CD4-positive, alpha-beta T cell treated with Interleukin-6 at 100 ng/mL for 8 hours (primary cell): ENCODE measurements at regions not wholly inside any gene's neighbourhood (a gene's known extent, or its start where the extent isn't known, plus 50 kb on each side); places are given as distances from the start of the nearest gene placed in this dataset.

Experiments used
- DNase-seq: peaks from one replicate; pipeline ENCODE4 v3.0.0-alpha.2; 2020; ENCODE audit warnings: mixed read lengths, low spot score

- no peak for DNase-seq
Observed at GRCh38 chr2:239569401-239570090, 168.7 kb upstream of the HDAC4 start.

GRCh38 chr2:239568601-239569000 is 167.8 kb upstream of the HDAC4 start:
- DNase-seq: no peak

- no peak for DNase-seq
Observed at GRCh38 chr2:239567786-239568185, 167.0 kb upstream of the HDAC4 start.

GRCh38 chr2:239566995-239567568 is 166.3 kb upstream of the HDAC4 start:
- no peak for DNase-seq

GRCh38 chr2:239566162-239566994 is 165.6 kb upstream of the HDAC4 start:
- DNase-seq: no peak

- no peak for DNase-seq
Observed at GRCh38 chr2:239564587-239564986, 163.8 kb upstream of the HDAC4 start.

GRCh38 chr2:239563561-239563960 is 162.7 kb upstream of the HDAC4 start:
- DNase-seq: no peak

- no peak for DNase-seq
Observed at GRCh38 chr2:239561446-239562001, 160.7 kb upstream of the HDAC4 start.

GRCh38 chr2:239559417-239560261 is 158.8 kb upstream of the HDAC4 start:
- DNase-seq: no peak

GRCh38 chr2:239558661-239559060 is 157.8 kb upstream of the HDAC4 start:
- no peak for DNase-seq

GRCh38 chr2:239557516-239557915 is 156.7 kb upstream of the HDAC4 start:
- DNase-seq: no peak

- DNase-seq: no peak
Observed at GRCh38 chr2:239555571-239555905, 154.7 kb upstream of the HDAC4 start.

GRCh38 chr2:239554766-239555570 is 154.1 kb upstream of the HDAC4 start:
- no peak for DNase-seq

GRCh38 chr2:239553376-239554000 is 152.7 kb upstream of the HDAC4 start:
- no peak for DNase-seq

- no peak for DNase-seq
Observed at GRCh38 chr2:239552213-239552926, 151.6 kb upstream of the HDAC4 start.

GRCh38 chr2:239551206-239551605 is 150.4 kb upstream of the HDAC4 start:
- no peak for DNase-seq

GRCh38 chr2:239550357-239550756 is 149.5 kb upstream of the HDAC4 start:
- DNase-seq: no peak

- DNase-seq: no peak
Observed at GRCh38 chr2:239549711-239550255, 149.0 kb upstream of the HDAC4 start.

GRCh38 chr2:239548965-239549595 is 148.3 kb upstream of the HDAC4 start:
- no peak for DNase-seq
